ENCODE measurements at regions not wholly inside any gene's neighbourhood (a gene's known extent, or its start where the extent isn't known, plus 50 kb on each side); places are given as distances from the start of the nearest gene placed in this dataset.

- H4K20me1 ChIP-seq (replicated peaks; ENCODE audit: insufficient read depth): no peaks in the 10 kb centered on the region
- H3K4me1 ChIP-seq (ENCODE audit: insufficient read depth): peaks cover 16% of the 10 kb centered on the region
- H3K27ac ChIP-seq (ENCODE audit: low read depth): no peak overlapping the region
- Mint-ChIP-seq H3K27ac (no peak overlapping the region), H3K4me1 (peaks cover 26% of the 10 kb centered on the region), H3K27me3 (ENCODE audit: insufficient read depth, low read depth, poor library complexity) (no peaks in the 10 kb centered on the region), H3K4me3 (no peak overlapping the region), H3K36me3 (ENCODE audit: low read depth) (peaks cover 14% of the 10 kb centered on the region), H3K9me3 (no peaks in the 10 kb centered on the region)
- H3K79me2 ChIP-seq (replicated peaks; ENCODE audit: insufficient read depth): no peaks in the 10 kb centered on the region
- H3K9me2 ChIP-seq (ENCODE audit: insufficient read depth): no peaks in the 10 kb centered on the region
- ATAC-seq (peak; percentile 62), DNase-seq (ENCODE audit: low spot score) (peak; percentile 39)
- no peak overlapping the region for H2AFZ ChIP-seq
- TF ChIP-seq STAT1 (IDR thresholded peaks at IDR 0.05; ENCODE audit: unreplicated experiment) (no peak), CTCF (conservative IDR thresholded peaks at IDR 0.05; ENCODE audit: low read depth in 2 of 2) (peak in 1 of 2 experiments; percentile 44; a peak in 3 of 4 replicates)
- H3K27me3 ChIP-seq (ENCODE audit: insufficient read depth): no peaks in the 10 kb centered on the region
- H3K4me2 ChIP-seq: no peak overlapping the region
- no peaks in the 10 kb centered on the region for H3K36me3 ChIP-seq (ENCODE audit: insufficient read depth)
- H3F3A ChIP-seq (replicated peaks; ENCODE audit: low read depth): no peaks in the 10 kb centered on the region
- H3K4me3 ChIP-seq: no peak overlapping the region
Observed at GRCh38 chr11:92826603-92827002, 142.8 kb upstream of the MTNR1B start.

- Histone ChIP-seq H3K9me2 (ENCODE audit: insufficient read depth) (no peaks in the 10 kb centered on the region), H3K27ac (ENCODE audit: low read depth) (no peak overlapping the region), H3K4me2 (no peak overlapping the region), H3K4me1 (ENCODE audit: insufficient read depth) (peaks cover 16% of the 10 kb centered on the region), H3K36me3 (ENCODE audit: insufficient read depth) (no peaks in the 10 kb centered on the region), H3K4me3 (no peak overlapping the region), H3F3A (replicated peaks; ENCODE audit: low read depth) (no peaks in the 10 kb centered on the region), H2AFZ (no peak overlapping the region), H3K79me2 (replicated peaks; ENCODE audit: insufficient read depth) (no peaks in the 10 kb centered on the region), H3K27me3 (ENCODE audit: insufficient read depth) (no peaks in the 10 kb centered on the region), H4K20me1 (replicated peaks; ENCODE audit: insufficient read depth) (no peaks in the 10 kb centered on the region)
- Mint-ChIP-seq H3K27ac (no peak overlapping the region), H3K4me1 (peaks cover 26% of the 10 kb centered on the region), H3K36me3 (ENCODE audit: low read depth) (peaks cover 18% of the 10 kb centered on the region), H3K4me3 (no peak overlapping the region), H3K9me3 (no peaks in the 10 kb centered on the region), H3K27me3 (ENCODE audit: insufficient read depth, low read depth, poor library complexity) (no peaks in the 10 kb centered on the region)
- ATAC-seq (no peak), DNase-seq (ENCODE audit: low spot score) (no peak)
- no peak for TF ChIP-seq CTCF (conservative IDR thresholded peaks at IDR 0.05; ENCODE audit: low read depth in 2 of 2)
- TF ChIP-seq REST (IDR thresholded peaks at IDR 0.05; ENCODE audit: unreplicated experiment): no peak
- TF ChIP-seq CREB1 (CRISPR knock-in tag; IDR thresholded peaks at IDR 0.05; ENCODE audit: low read depth): no peak
- no peak for TF ChIP-seq ZNF462 (CRISPR knock-in tag; IDR thresholded peaks at IDR 0.05)
- TF ChIP-seq ZNF331 (CRISPR knock-in tag; IDR thresholded peaks at IDR 0.05; ENCODE audit: low read depth): no peak
- TF ChIP-seq ZNF114 (CRISPR knock-in tag; IDR thresholded peaks at IDR 0.05): no peak
Observed at GRCh38 chr11:92827132-92827531, 142.3 kb upstream of the MTNR1B start.

Data from GM23338 (cell line).